ENCODE measurements at regions not wholly inside any gene's neighbourhood (a gene's known extent, or its start where the extent isn't known, plus 50 kb on each side); places are given as distances from the start of the nearest gene placed in this dataset.

GRCh38 chr4:177163532-177163931 is 146.1 kb upstream of the NEIL3 start:
- Mint-ChIP-seq H3K27ac (ENCODE audit: unreplicated experiment) (no peak overlapping the region), H3K27me3 (ENCODE audit: low read depth) (peaks cover 20% of the 10 kb centered on the region), H3K4me3 (ENCODE audit: unreplicated experiment) (no peak overlapping the region), H3K4me1 (ENCODE audit: low read depth) (no peaks in the 10 kb centered on the region), H3K36me3 (ENCODE audit: low read depth) (peaks cover 2% of the 10 kb centered on the region), H3K9me3 (ENCODE audit: low read depth) (no peaks in the 10 kb centered on the region)
- no peak for TF ChIP-seq CTCF (IDR thresholded peaks at IDR 0.05)
- DNase-seq (ENCODE audit: low spot score): no peak

- Mint-ChIP-seq H3K4me3 (ENCODE audit: unreplicated experiment) (no peak overlapping the region), H3K27ac (ENCODE audit: unreplicated experiment) (no peak overlapping the region), H3K36me3 (ENCODE audit: low read depth) (peaks cover 3% of the 10 kb centered on the region), H3K4me1 (ENCODE audit: low read depth) (peaks cover 2% of the 10 kb centered on the region), H3K9me3 (ENCODE audit: low read depth) (peaks cover 10% of the 10 kb centered on the region), H3K27me3 (ENCODE audit: low read depth) (peaks cover 3% of the 10 kb centered on the region)
- TF ChIP-seq CTCF (IDR thresholded peaks at IDR 0.05): no peak
- no peak for DNase-seq (ENCODE audit: low spot score)
Measured at GRCh38 chr4:177171588-177171987, 138.1 kb upstream of the NEIL3 start.

- no peak for DNase-seq (ENCODE audit: low spot score)
- no peak for TF ChIP-seq CTCF (IDR thresholded peaks at IDR 0.05)
- Mint-ChIP-seq H3K9me3 (ENCODE audit: low read depth) (peaks cover 9% of the 10 kb centered on the region), H3K27ac (ENCODE audit: unreplicated experiment) (no peak overlapping the region), H3K4me1 (ENCODE audit: low read depth) (peaks cover 7% of the 10 kb centered on the region), H3K27me3 (ENCODE audit: low read depth) (no peaks in the 10 kb centered on the region), H3K4me3 (ENCODE audit: unreplicated experiment) (no peak overlapping the region), H3K36me3 (ENCODE audit: low read depth) (peaks cover 3% of the 10 kb centered on the region)
Measured at GRCh38 chr4:177175473-177175872, 134.2 kb upstream of the NEIL3 start.

GRCh38 chr4:177177541-177178081 is 132.1 kb upstream of the NEIL3 start:
- no peaks in the 10 kb centered on the region for H3K9me3 Mint-ChIP-seq (ENCODE audit: low read depth)
- no peaks in the 10 kb centered on the region for H3K27me3 Mint-ChIP-seq (ENCODE audit: low read depth)
- H3K4me3 Mint-ChIP-seq (ENCODE audit: unreplicated experiment): no peak overlapping the region
- H3K4me1 Mint-ChIP-seq (ENCODE audit: low read depth): peaks cover 7% of the 10 kb centered on the region
- TF ChIP-seq CTCF (IDR thresholded peaks at IDR 0.05): no peak
- H3K27ac Mint-ChIP-seq (ENCODE audit: unreplicated experiment): no peak overlapping the region
- no peaks in the 10 kb centered on the region for H3K36me3 Mint-ChIP-seq (ENCODE audit: low read depth)
- no peak for DNase-seq (ENCODE audit: low spot score)

- Mint-ChIP-seq H3K27me3 (ENCODE audit: low read depth) (no peaks in the 10 kb centered on the region), H3K4me3 (ENCODE audit: unreplicated experiment) (no peak overlapping the region), H3K36me3 (ENCODE audit: low read depth) (no peaks in the 10 kb centered on the region), H3K27ac (ENCODE audit: unreplicated experiment) (no peak overlapping the region), H3K4me1 (ENCODE audit: low read depth) (peaks cover 7% of the 10 kb centered on the region), H3K9me3 (ENCODE audit: low read depth) (no peaks in the 10 kb centered on the region)
- DNase-seq (ENCODE audit: low spot score): no peak
- TF ChIP-seq CTCF (IDR thresholded peaks at IDR 0.05): no peak
Measured at GRCh38 chr4:177178246-177178645, 131.4 kb upstream of the NEIL3 start.
